HG02610 (cell line): ENCODE measurements at regions not wholly inside any gene's neighbourhood (a gene's known extent, or its start where the extent isn't known, plus 50 kb on each side); places are given as distances from the start of the nearest gene placed in this dataset.
"Not testable (repeated sequence)": the region's sequence is repeated elsewhere in the genome, so short reads cannot be mapped to it uniquely, and the experiment has no call there.

ENCODE experiments used
- ATAC-seq: cut with Tn5 transposase; IDR thresholded peaks from one replicate; pipeline ENCODE4 v1.9.1; 2021; ENCODE audit warnings: mild to moderate bottlenecking, moderate library complexity; ENCODE audit not compliant: unreplicated experiment

DNA sequence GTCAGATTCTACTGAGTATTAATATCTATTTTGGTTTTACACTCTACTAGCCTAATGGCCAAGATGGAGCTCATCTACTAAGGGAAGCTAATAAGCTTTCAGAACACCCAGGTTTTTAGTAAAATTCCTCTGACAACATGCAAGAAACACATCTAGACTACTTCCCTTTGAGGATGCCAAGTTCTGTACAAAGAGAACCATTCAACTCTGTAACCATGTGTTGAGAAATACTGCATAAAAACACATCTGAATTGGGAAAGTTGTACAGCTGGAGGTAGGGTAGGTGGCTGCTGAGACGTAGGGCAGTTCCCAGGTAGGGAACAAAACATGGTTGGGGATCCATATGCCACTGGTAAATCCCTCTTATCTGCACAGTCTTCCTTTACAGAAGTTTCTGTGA is 66.2 kb downstream of the SC5D start:
- ATAC-seq = no peak

DNA sequence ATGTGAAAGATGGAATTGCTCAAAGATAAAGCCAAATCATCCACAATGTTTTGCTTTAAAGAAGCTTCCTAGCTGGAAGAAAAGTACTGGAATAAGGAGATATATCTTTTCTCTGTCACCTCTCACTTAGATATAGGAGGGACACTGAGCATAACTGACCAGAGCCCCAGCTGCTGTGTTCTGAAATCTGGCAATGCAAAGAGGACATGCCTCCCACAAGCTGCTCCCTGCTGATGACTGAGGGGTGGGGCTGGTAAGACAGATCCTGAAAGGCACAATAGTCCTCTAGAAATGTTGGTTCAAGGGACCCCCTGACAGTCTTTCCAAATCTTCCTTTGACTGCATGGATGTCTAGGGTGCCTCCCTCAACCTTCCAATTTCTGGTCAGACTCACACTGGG is 67.0 kb downstream of the SC5D start:
- ATAC-seq = no peak

DNA sequence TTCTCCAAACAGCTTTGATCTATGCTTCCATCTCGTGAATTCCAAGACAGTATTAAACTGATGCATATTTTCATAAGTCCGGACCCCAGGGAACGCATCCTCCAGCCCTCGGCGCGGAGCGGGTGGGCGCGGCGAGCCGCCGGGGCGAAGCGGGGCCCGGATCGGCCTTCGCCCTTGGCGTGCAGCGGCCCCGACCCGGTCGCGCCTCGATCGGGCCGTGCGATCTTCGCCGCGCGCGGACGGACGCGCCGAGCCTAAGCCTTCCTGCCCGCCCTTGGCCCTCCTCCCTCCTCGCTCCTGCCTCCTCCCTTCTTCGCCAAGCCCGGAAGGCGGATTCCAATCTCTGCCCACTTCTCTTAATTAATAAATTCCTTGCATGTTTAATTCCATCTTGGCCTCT is 70.4 kb downstream of the SC5D start:
- ATAC-seq = not testable (repeated sequence)

DNA sequence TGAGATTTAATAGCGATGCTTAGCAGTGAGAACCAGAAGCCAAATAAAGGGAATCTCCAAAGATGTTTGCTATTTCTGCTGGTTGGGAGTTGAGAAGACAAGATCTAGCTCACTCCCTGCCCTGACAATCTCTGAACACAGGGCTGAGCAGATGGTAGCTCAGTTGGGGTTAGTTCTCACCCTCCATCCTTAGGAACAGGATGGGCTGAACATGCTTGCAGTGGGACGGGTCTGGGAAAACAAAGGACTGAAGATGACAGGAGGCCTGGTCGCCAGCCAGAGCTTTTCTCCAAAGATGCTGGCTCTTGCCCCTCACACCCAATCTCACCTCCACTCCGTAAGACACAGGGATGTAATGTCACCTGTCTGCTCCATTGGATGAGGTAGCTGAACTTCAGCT is 72.7 kb downstream of the SC5D start:
- no peak for ATAC-seq

DNA sequence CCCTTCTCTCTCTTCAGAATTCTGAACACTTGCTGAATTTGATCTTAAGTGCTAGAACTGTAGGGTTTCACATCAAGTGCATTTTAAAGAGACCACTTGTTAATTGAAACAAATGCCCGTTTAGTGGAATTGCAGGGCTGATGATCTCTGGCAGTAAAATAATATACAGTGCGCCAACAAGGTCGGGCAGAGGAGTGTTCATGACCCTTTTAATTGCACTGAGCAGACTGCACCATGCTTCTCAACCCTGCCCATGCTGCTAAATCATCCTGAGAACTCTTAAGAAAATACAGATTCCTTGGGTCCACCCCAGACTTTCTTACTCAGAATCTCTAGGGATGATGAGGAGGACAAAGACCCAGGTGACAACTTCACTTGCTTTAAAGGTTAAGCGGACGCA is 73.5 kb downstream of the SC5D start:
- no peak for ATAC-seq

DNA sequence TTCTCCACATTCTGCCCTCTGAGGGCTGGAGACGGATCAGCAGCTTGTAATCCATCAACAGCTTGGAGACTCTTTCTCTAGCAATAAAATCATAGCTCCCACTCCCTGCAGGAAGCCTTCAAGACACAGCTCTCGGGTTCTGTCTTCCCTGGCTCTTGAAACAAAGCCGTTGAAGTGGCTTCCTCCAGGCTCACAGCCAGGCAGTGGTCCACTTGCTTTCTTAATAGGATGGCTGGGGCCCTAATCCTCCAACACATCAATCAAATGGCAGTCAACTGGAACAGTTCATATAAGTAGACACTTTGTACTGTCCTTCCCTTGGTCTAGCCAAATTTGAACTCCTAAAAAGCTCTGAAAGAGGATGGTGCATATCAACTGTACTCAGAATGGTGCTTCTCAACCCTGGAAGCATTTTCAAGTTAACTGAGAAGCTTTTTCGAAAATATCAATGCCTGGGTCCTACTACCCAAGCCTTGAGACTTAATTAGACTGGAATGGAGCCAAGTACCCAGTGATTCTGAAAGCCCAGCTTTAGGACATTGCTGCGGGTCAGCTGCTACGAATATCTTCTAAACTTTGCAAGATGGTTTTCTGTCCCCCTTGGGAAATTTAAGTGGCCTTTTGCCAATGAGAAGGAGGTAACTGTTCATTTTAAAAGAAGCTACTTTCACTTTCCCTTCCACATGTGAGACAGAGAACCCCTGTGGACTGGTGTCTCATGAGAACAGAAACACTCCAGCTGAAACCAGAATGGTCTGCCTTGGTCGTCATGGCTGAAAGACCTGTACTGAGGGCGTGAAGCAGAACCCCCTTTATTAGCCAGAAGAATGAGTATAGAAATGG is 74.7 kb downstream of the SC5D start:
- peak; percentile 88 for ATAC-seq

DNA sequence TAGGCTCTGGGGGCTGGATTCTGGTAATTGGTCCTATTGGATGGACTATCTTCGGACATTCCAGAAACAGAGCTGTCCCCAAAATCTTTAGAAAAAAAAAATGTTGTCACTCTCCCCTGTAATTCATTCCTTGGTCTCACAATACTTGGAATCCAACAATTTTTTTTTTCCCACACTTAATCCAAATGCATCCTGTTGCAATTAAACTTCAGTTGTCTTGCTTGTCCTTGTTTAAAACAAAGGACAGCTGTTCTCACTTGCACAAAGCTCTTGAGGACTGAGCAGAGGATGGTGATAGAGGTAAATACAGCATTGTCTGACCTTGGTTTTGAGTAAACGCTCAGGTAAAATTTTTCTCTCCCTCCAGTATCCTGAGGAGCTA is 75.3 kb downstream of the SC5D start:
- ATAC-seq = no peak

DNA sequence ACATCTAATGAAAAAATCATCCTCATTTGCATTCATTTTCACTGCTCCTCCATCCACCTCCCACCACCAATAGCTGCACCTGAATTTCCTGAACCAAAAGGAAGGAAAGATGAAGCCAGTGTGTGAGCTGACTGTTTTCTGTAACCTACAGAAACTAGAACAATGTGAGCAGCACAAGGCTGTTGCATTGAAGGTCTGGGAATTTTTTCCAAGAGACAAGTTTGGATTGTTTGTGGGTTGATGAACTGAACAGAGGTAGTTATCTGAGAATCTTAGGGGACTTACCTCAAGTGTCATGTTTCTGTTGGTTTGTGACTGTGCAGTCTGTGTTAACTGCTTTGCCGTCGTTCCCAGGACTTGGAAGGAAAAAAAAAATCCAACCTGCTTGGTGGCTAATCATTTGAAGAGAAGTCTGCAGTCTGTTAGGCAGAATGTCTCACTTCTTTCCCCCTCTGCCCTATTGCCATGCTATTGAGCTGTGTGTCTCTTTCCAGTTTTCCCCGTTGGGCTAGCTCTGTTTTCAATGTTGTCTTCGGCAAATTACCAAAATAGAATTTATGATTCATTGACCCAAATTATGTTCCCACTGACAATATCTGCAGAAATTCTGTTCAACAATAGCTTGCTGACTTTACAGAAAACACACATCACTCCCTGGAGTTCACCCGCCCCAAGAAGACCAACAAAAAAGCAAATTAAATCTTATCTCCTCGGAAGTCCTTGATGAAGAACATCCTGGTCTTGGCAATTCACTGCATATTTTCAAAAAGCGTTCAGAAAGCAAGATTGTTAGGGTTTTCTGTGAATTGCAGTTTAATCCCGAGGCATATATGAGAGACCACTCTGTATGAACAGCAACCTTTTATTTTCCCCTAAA is 76.0 kb downstream of the SC5D start:
- no peak for ATAC-seq

DNA sequence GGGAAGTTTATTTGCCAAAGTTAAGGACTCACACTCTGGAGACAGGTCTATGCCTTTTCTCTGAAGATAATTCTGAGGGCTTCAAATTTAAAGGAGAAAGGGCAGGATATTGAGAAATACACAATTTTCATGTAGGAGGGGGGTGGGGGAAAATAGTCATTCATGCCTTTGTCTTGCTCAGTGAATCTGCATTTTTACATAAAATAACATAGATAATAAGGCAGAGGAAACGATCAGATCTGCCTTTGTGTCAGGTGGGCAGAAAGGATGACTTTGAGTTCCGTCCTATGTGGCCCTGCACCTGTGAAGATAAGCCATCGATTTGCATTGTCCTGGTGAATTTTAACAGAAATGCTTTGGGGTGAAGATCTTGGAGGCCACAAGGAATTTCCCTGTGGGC is 76.8 kb downstream of the SC5D start:
- ATAC-seq = no peak

DNA sequence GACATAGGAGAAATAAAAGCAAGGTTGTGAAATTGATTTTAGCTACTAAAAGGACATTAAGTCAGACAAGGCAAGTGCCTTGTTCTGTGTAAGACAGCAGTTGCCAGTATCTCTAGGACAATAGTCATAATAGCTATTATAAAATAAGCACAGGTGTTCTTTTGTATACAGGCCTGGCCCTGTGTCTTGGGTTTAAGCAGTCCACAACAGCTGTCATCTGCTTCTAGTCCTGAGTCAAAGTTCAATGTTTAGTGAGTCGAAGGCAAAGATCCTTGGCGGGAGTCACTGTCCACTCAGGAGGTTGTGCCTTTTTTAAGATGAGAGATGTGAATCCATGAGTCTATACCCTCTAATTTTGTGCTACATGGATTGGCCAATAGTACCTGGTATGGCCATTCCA is 79.5 kb downstream of the SC5D start:
- no peak for ATAC-seq

DNA sequence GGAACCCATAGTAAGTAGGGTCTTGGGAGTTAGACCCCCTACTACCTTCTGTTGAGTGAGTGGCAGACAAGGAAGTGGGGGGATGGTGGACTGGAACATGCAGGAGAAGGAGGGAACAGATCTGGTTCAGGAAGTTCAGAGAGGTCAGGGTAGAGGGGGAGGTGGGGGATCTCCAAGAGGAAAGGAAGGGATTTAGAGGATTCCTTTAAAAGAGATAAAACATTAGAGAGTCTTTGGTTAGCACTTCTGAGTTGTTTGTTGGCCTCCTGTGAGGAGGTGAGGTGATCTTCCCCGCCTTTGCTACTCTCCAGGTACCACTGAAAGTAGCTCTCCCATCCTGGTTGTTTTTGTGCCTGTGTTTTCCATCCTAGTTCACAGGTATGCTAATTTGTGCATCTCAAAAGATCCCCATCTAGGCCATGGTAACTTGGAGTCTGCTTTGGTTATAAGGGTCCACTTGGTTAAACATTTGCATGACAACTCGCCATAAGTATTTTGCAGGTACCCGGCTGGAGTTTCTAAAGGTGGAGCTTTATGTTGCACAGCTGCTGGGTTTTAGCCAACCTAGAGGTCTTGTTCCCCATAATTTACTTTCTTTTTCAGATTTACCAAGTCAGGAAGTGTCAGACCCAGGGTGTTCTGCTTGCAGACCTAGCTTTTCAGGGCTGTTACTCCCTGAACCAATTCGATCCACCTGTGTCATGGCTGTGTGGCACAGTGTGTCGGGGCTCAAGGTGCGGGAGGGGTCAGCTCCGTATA is 79.3 kb upstream of the SORL1 start:
- ATAC-seq = peak; percentile 79

DNA sequence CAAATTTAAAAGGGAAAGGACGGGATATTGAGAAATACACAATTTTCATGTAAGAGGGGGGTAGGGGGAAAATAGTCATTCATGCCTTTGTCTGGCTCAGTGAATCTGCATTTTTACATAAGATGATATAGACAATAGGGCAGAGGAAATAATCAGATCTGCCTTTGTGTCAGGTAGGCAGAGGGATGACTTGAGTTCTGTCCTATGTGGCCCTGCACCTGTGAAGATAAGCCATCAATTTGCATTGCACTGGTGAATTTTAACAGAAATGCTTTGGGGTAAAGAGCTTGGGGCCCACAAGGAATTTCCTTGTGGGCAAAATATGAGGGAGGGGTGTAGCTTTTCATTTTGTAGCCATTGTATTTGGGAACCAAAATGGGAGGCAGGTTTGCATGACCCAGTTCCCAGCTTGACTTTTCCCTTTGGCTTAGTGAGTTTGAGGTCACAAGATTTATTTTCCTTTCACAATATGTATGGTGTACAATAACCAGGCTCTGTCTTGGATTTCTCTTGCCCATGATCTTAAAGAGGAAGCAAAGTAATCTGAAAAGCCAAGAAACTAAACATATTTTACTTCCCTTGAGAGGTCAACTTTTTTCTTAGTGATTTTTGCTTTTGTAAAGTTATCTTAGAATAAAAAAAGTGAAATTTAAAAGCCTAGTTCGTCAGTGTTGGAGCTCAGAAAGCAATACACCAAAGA is 77.7 kb upstream of the SORL1 start:
- ATAC-seq = no peak

DNA sequence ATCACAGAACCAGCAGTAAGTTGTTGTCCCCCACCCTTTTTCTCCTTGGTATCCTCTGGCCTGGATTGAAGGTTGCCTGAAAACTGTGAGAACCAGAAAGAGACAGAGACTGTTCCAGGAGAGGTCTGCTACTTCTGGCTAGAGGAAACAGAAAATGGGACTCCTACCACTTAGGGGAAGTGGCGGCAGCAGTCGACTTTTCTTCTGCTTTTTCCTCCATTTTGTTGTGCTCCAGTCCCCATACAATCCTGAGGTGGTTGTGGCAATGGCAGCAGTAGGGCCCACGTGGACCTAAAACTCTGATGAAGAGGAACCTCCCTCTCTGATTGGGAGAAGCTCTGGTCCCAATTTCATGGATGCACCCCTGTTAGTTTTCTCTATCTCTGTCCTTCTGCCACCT is 76.0 kb upstream of the SORL1 start:
- ATAC-seq = no peak

DNA sequence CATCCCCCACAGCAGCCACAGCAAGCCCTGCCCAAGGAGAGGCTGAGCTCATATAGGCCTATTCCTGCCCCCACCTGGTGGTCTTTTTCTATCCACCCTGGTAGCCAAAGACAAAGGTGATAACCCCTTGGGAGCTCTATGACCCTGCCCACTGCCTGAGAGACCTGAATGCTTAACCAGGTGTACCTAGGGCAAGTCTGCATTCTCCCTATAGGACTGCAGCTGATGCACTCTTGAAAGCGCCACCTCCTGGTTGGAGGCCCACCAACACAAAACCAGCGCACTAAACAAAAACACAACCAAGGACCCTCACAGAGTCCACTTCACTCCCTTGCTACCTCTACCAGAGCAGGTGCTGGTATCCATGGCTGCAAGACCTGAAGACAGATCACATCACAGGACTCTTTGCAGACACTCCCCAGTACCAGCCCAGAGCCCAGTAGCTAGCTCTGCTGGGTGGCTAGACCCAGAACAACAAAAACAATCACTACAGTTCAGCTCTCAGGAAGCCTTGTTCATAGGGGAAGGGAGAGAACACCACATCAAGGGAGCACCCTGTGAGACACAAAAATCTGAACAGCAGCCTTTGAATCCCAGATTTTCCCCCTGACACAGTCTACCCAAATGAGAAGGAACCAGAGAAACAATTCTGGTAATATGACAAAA is 72.8 kb upstream of the SORL1 start:
- not testable (repeated sequence) for ATAC-seq

DNA sequence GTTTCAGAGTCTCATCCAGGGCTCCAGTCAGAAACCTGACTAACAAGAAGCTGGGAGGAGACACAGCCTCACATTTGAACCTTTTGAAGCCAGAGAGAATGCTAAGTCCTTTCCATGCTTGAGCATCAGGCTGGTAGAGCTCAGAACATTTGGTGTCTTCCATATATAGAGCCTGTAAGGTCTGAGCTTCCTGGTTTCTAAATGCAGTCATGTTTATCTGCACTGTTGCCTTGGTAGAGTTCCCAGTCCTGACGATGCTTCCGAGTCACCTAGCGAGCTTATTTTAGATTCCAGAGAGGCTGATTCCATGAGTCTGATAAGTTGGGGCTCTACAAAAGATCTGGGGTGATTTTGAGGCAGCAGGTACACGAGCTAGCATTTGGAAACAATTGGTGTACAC is 68.4 kb upstream of the SORL1 start:
- no peak for ATAC-seq

DNA sequence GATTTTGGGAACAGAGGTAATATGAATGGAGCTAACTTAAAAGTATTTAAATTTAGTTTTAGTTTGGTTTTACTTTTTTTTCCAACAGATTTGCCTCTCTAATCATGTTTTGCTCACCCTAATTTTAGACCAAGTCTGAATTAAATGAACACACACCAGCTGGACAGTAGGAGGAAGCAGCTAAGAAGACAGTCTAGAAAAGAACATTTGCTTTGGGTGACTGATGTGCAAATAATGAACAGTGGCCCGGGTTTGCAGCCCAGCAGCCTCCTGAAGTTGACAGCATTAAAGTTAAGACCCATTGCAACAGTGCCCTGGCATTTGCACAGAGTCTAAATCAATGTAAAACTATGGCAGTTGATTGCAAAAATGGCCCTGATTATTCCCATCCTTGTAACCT is 66.4 kb upstream of the SORL1 start:
- no peak for ATAC-seq
